Lung (tissue), 11 donors: ENCODE measurements at regions not wholly inside any gene's neighbourhood (a gene's known extent, or its start where the extent isn't known, plus 50 kb on each side); places are given as distances from the start of the nearest gene placed in this dataset.
"Not testable (repeated sequence)": the region's sequence is repeated elsewhere in the genome, so short reads cannot be mapped to it uniquely, and the experiment has no call there.

ENCODE experiments used
- ATAC-seq: fragments of 200-7000 bp; cut with Tn5 transposase; one replicate; pipeline ENCODE4 v1.9.1; 2020; ENCODE audit warnings: moderate number of reproducible peaks; ENCODE audit not compliant: insufficient read depth, low FRiP score
- DNase-seq, 3 donors: peaks; one replicate each; pipeline ENCODE4 v3.0.0-alpha.2; 2013 to 2017
- H3K27ac ChIP-seq, 2 donors: one replicate each; pipeline ENCODE4 v1.5.1; 2013; ENCODE audit warnings: mild to moderate bottlenecking in 2 of 2, moderate library complexity in 2 of 2, control low read depth in 1 of 2, inconsistent platforms in 1 of 2, low read depth in 1 of 2, low read length in 1 of 2
- H3K27me3 ChIP-seq, 3 donors: one replicate each; pipeline ENCODE4 v1.5.1; 2013; ENCODE audit warnings: low read length in 2 of 3; ENCODE audit not compliant: control insufficient read depth in 3 of 3, insufficient read depth in 3 of 3
- H3K36me3 ChIP-seq, 4 donors: one replicate each; pipeline ENCODE4 v1.5.1; 2013; ENCODE audit warnings: low read length in 4 of 4, mild to moderate bottlenecking in 1 of 4, moderate library complexity in 1 of 4; ENCODE audit not compliant: control insufficient read depth in 4 of 4, insufficient read depth in 4 of 4
- H3K4me1 ChIP-seq, 5 donors: one replicate each; pipeline ENCODE4 v1.5.1; 2013; ENCODE audit warnings: low read length in 5 of 5, mild to moderate bottlenecking in 2 of 5, moderate library complexity in 1 of 5; ENCODE audit not compliant: control insufficient read depth in 5 of 5, insufficient read depth in 5 of 5
- H3K4me3 ChIP-seq: one replicate; pipeline ENCODE4 v1.5.1; 2013; ENCODE audit warnings: mild to moderate bottlenecking, control low read depth, moderate library complexity
- H3K9ac ChIP-seq, 2 donors: one replicate each; pipeline ENCODE4 v1.5.1; 2013; ENCODE audit warnings: low read length in 2 of 2, control low read depth in 1 of 2; ENCODE audit not compliant: insufficient read depth in 1 of 2
- H3K9me3 ChIP-seq, 4 donors: one replicate each; pipeline ENCODE4 v1.5.1; 2013; ENCODE audit warnings: low read length in 3 of 4, mild to moderate bottlenecking in 1 of 4, moderate library complexity in 1 of 4; ENCODE audit not compliant: control insufficient read depth in 4 of 4, insufficient read depth in 3 of 4
- CTCF ChIP-seq: IDR thresholded peaks from 2 replicates; pipeline ENCODE4 v1.5.1; 2012; ENCODE audit warnings: mild to moderate bottlenecking; ENCODE audit errors: control extremely low read depth, extremely low read depth
- WGBS, 2 donors: extraction: QIAGEN DNeasy Blood & Tissue Kit; methylation state at CpG; one replicate each; pipeline ENCODE4 v1.1.7; 2013; 5-methylcytosine and 5-hydroxymethylcytosine counted together
- donor health status: control.
- donor health status: control.
- donor health status: Bipolar disorder and iron deficiency.
- donor health status: healthy.
- donor health status: DM: yes; HTN: yes; CAD: no.

GRCh38 chr3:147701195-147701594 lies 292.0 kb downstream of the ZIC1 start:
- WGBS, 2 donors: 86 to 89% methylated on average over 2 of the region's 2 CpGs

GRCh38 chr3:147702509-147702908 lies 293.3 kb downstream of the ZIC1 start:
- no peak for ATAC-seq
- no peak overlapping the region for H3K4me3 ChIP-seq
- DNase-seq: no peak
- H3K27me3 ChIP-seq: no peaks in the 10 kb centered on the region
- no peak overlapping the region for H3K9ac ChIP-seq
- H3K4me1 ChIP-seq: peaks cover 0 to 8% (median 0%) of the 10 kb centered on the region in 5 donors
- no peaks in the 10 kb centered on the region for H3K36me3 ChIP-seq
- H3K9me3 ChIP-seq: peaks cover 0 to 2% (median 0%) of the 10 kb centered on the region in 4 donors
- TF ChIP-seq CTCF: no peak
- H3K27ac ChIP-seq: no peak overlapping the region

More at GRCh38 chr3:147701195-147701594, 292.0 kb downstream of the ZIC1 start:
- Histone ChIP-seq H3K9me3 (peaks cover 0 to 2% (median 0%) of the 10 kb centered on the region in 4 donors), H3K27me3 (no peaks in the 10 kb centered on the region), H3K36me3 (no peaks in the 10 kb centered on the region), H3K4me1 (peaks cover 0 to 8% (median 0%) of the 10 kb centered on the region in 5 donors), H3K4me3 (no peak overlapping the region), H3K27ac (no peak overlapping the region), H3K9ac (no peak overlapping the region)
- no peak for ATAC-seq
- no peak for TF ChIP-seq CTCF
- DNase-seq: no peak

GRCh38 chr3:147705651-147706051 lies 296.5 kb downstream of the ZIC1 start:
- no peak for DNase-seq
- H3K4me3 ChIP-seq: no peak overlapping the region
- H3K9ac ChIP-seq: no peak overlapping the region
- peaks cover 0 to 2% (median 0%) of the 10 kb centered on the region in 4 donors for H3K9me3 ChIP-seq
- H3K36me3 ChIP-seq: no peaks in the 10 kb centered on the region
- no peak for ATAC-seq
- no peak overlapping the region for H3K27ac ChIP-seq
- H3K4me1 ChIP-seq: peaks cover 0 to 8% (median 0%) of the 10 kb centered on the region in 5 donors
- TF ChIP-seq CTCF: no peak
- H3K27me3 ChIP-seq: no peaks in the 10 kb centered on the region
- WGBS, 2 donors: 59 to 81% methylated on average over 2 of the region's 2 CpGs

- not testable (repeated sequence) for ATAC-seq, H3K9me3 ChIP-seq
These were observed 301.6 kb downstream of the ZIC1 start for GRCh38 chr3:147710753-147711152.

More at GRCh38 chr3:147710753-147711152, 301.6 kb downstream of the ZIC1 start:
- not testable (repeated sequence) for H3K9ac ChIP-seq, H3K27me3 ChIP-seq, DNase-seq, H3K36me3 ChIP-seq, H3K27ac ChIP-seq, H3K4me3 ChIP-seq, H3K4me1 ChIP-seq
- 62 to 81% methylated on average over 1 of the region's 1 CpG for WGBS, 2 donors
